ENCODE measurements at regions not wholly inside any gene's neighbourhood (a gene's known extent, or its start where the extent isn't known, plus 50 kb on each side); places are given as distances from the start of the nearest gene placed in this dataset.
"Not testable (repeated sequence)": the region's sequence is repeated elsewhere in the genome, so short reads cannot be mapped to it uniquely, and the experiment has no call there.

GRCh38 chr12:131390412-131391334, 320.2 kb upstream of the SFSWAP start:
- Histone ChIP-seq H3K9me3 (no peaks in the 10 kb centered on the region), H3K27me3 (no peaks in the 10 kb centered on the region), H3K4me1 (no peaks in the 10 kb centered on the region), H3K36me3 (no peaks in the 10 kb centered on the region), H3K27ac (no peak overlapping the region), H3K4me3 (no peak overlapping the region)
- DNase-seq: no peak
- TF ChIP-seq CTCF (IDR thresholded peaks at IDR 0.05): no peak
- no peak for TF ChIP-seq POLR2A (IDR thresholded peaks at IDR 0.05)

GRCh38 chr12:131391399-131391798, 319.5 kb upstream of the SFSWAP start:
- Histone ChIP-seq H3K4me3 (no peak overlapping the region), H3K9me3 (no peaks in the 10 kb centered on the region), H3K27ac (no peak overlapping the region), H3K36me3 (no peaks in the 10 kb centered on the region), H3K4me1 (no peaks in the 10 kb centered on the region), H3K27me3 (no peaks in the 10 kb centered on the region)
- no peak for DNase-seq
- TF ChIP-seq CTCF (IDR thresholded peaks at IDR 0.05) (no peak), POLR2A (IDR thresholded peaks at IDR 0.05) (no peak)

- not testable (repeated sequence) for H3K4me1 ChIP-seq, DNase-seq, H3K27me3 ChIP-seq, H3K27ac ChIP-seq, H3K4me3 ChIP-seq, H3K36me3 ChIP-seq
- H3K9me3 ChIP-seq: peaks cover 0 to 11% (median 4%) of the 10 kb centered on the region in 4 donors
Measured at GRCh38 chr12:131394752-131395151, 316.1 kb upstream of the SFSWAP start.

- not testable (repeated sequence) for H3K27me3 ChIP-seq, H3K27ac ChIP-seq, DNase-seq, H3K4me1 ChIP-seq, H3K4me3 ChIP-seq, H3K36me3 ChIP-seq
- peaks cover 0 to 11% (median 4%) of the 10 kb centered on the region in 4 donors for H3K9me3 ChIP-seq
Measured at GRCh38 chr12:131395209-131395684, 315.6 kb upstream of the SFSWAP start.

GRCh38 chr12:131395971-131396573, 314.8 kb upstream of the SFSWAP start:
- H3K27ac ChIP-seq: no peak overlapping the region
- H3K27me3 ChIP-seq: no peaks in the 10 kb centered on the region
- DNase-seq: no peak
- no peaks in the 10 kb centered on the region for H3K4me1 ChIP-seq
- TF ChIP-seq CTCF (IDR thresholded peaks at IDR 0.05) (no peak), POLR2A (IDR thresholded peaks at IDR 0.05) (no peak)
- H3K9me3 ChIP-seq: peaks cover 0 to 11% (median 4%) of the 10 kb centered on the region in 4 donors
- no peaks in the 10 kb centered on the region for H3K36me3 ChIP-seq
- no peak overlapping the region for H3K4me3 ChIP-seq

- H3K27me3 ChIP-seq: no peaks in the 10 kb centered on the region
- no peaks in the 10 kb centered on the region for H3K36me3 ChIP-seq
- no peak overlapping the region for H3K4me3 ChIP-seq
- TF ChIP-seq POLR2A (IDR thresholded peaks at IDR 0.05) (no peak), CTCF (IDR thresholded peaks at IDR 0.05) (no peak)
- H3K9me3 ChIP-seq: peaks cover 0 to 11% (median 4%) of the 10 kb centered on the region in 4 donors
- H3K27ac ChIP-seq: no peak overlapping the region
- H3K4me1 ChIP-seq: no peaks in the 10 kb centered on the region
- no peak for DNase-seq
Measured at GRCh38 chr12:131397493-131398181, 313.3 kb upstream of the SFSWAP start.
